Loucy (cell line): ENCODE measurements at regions not wholly inside any gene's neighbourhood (a gene's known extent, or its start where the extent isn't known, plus 50 kb on each side); places are given as distances from the start of the nearest gene placed in this dataset.

Experiments used
- EZH2phosphoT487 ChIP-seq: fragments of 200-600 bp; IDR thresholded peaks from 2 replicates; pipeline ENCODE4 v1.6.1; 2018; ENCODE audit warnings: antibody characterized with exemption, mild to moderate bottlenecking, moderate library complexity, borderline replicate concordance
- TF ChIP-seq, protein P1 (sequence below): fragments of 200-600 bp; sonication (generic); conservative IDR thresholded peaks from 2 replicates; pipeline ENCODE4 v1.5.1; 2014; ENCODE audit warnings: mild to moderate bottlenecking, antibody characterized with exemption, low read length

DNA sequence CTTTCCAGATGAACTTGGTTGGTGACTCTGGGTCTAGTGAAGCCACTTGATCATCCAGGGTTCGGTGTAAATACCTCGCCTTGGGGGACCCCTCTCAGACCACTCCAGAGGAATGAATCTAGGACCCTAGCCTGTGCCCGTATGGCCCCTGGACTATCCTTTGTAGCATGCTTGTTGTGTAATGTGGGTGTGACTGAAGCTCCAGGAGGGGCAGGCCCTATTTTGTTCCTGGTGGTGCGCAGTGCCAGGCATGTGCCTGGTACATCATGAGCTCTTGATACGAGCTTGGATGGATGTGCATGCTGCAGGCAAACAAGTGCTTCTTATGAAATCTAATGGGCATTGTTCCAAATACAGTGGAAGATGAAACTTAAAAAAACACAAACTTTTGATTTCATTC is 82.8 kb downstream of the EBLN2 start:
- TF ChIP-seq, protein P1, sequence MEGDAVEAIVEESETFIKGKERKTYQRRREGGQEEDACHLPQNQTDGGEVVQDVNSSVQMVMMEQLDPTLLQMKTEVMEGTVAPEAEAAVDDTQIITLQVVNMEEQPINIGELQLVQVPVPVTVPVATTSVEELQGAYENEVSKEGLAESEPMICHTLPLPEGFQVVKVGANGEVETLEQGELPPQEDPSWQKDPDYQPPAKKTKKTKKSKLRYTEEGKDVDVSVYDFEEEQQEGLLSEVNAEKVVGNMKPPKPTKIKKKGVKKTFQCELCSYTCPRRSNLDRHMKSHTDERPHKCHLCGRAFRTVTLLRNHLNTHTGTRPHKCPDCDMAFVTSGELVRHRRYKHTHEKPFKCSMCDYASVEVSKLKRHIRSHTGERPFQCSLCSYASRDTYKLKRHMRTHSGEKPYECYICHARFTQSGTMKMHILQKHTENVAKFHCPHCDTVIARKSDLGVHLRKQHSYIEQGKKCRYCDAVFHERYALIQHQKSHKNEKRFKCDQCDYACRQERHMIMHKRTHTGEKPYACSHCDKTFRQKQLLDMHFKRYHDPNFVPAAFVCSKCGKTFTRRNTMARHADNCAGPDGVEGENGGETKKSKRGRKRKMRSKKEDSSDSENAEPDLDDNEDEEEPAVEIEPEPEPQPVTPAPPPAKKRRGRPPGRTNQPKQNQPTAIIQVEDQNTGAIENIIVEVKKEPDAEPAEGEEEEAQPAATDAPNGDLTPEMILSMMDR: no peak
- no peak for TF ChIP-seq EZH2phosphoT487
